T-helper 2 cell treated with Interferon-gamma antibody and Interleukin-4, amounts not matched to agents 100 ng/mL and 5 ng/mL, for 36 hours (primary cell): ENCODE measurements at regions not wholly inside any gene's neighbourhood (a gene's known extent, or its start where the extent isn't known, plus 50 kb on each side); places are given as distances from the start of the nearest gene placed in this dataset.

Experiments
- intact Hi-C: fragments of 100-400 bp; cut with micrococcal nuclease; formaldehyde crosslinking; loops from one replicate; pipeline ENCODE4 v1.15.1; 2023

- intact Hi-C loops = no loop called here
Measured at GRCh38 chr2:238698451-238699306, 149.2 kb upstream of the TWIST2 start.

DNA sequence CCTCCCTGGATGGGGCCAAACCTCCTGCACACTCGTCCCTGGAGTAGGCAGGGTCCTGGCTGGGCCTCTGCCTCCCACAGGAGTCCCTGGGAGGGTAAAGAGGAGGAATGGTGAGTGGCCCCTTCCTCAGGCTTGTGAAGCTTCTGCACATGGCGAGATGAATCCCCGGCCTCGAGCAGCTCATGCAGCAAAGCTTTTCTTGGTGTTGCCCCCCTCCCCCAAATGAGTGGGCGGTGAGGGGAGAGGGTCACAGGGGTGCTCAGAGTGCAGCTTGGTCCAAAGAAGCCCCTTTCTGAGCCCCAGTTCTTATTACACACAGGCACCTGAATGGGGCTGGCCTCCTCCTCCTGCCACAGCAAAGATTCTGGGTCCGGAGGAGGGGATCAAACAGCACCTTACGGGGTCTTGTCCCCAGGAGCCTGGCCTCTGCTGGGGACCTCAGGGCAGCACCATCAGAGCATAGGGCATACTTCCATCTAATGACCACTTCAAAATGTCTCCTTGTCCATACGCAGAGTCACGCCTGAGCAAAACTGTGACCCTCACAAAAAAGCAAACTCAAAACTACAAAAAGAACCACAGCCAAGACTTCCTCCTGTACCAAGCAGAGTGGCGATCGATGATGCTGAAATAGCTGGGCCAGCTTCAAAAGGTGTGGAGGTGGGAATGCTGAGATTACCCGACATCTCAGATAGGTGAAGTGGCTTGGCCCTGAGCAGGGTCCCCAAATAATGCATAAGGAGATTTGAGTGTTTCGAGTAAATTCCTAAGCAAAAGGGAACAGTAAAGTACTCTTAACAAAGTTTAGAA lies 148.4 kb upstream of the TWIST2 start:
- intact Hi-C loops = no loop called here

DNA sequence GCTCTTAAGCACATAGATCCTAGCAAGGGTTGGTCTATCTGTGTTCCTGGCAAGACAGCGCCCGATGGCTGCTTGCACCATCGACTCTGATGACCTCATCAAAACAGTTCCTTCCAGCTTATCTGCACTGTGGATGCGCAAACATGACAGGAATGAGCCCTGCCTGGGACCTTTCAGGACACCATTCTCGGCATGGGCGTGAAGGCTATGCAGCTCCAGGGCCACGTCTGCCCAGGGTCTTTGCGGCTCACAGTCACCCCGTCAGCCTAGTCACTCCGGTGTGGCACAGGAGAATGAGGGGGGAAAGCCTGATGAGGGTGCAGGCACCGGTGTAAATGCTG lies 147.8 kb upstream of the TWIST2 start:
- intact Hi-C loops = no loop called here

GRCh38 chr2:238700506-238701340 lies 147.2 kb upstream of the TWIST2 start:
- intact Hi-C loops = no loop called here

DNA sequence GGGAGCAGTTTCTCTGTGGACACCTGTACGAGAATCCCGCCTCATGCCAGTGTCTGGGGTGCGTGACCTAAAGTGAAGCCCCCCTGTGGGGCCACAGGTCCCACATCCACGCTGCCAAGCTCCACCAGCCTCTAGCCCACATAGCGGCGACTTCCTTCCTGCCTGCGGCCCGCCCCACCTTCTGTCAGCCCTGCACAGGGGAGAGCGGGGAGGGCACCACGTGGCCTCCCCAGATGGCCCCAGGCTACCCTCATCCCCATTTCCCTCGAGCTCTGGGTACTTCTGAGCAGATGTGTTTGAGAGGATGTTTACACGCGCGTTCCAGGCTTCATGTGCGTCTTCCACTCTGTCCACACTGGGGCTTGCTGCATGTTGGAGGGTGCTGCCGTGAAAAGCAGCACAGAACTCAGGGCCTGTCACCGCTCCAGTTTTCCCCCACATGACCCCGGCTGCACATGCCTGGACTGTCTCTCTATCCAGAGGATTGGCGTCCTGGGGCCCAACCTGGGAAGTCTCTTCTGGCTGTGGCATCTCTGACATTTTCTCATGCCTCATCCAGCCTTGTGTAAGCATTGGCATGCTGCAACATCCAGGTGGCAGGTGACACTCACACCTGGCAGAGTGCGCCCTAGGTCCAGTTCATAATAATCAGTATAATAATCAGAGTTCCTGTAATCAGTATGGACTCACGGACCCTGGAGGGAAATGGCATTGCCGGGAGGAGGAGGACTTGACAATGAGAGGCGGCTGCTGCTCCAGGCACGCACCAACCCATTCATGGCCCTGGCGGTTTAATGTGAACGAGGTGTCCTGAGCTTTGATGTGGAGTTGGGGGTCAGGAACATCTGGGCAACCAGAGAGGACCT lies 146.3 kb upstream of the TWIST2 start:
- intact Hi-C loops = no loop called here

DNA sequence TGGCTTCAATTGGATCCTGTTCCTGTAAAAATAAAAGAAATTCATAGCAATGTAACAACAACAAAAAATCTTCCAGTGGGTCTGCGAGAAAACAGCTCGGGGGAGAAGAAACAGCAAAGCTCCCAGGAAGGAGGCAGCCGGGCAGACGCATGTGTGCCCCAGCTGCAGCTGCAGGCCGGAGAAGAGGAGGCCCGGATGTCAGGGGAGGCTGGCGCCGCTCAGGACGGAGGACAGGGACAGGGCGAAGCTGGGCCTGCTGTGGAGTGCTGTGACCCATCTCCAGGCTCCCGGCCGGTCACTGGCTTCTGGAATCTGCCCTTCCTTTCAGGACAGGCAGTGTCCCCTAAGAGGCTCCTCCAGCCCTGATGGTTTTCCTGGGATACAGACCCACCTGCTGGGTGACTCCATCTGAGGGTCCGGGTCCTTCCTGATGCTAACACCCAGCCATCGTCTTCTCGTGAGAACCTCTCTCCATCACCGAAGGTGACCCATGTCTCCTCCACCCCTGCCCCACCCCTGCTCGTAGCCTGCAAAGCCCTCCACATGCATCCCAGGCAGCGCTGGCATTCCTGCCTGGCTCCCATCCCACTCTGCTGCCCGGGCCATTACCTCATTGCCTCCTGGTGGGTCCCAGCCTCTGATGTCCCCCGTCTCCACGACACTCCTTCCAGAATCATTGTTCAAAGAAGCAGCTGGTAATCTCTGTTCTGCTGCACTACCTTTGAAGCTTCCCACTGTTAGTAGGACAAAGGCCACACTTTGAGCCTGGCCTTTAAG lies 145.4 kb upstream of the TWIST2 start:
- intact Hi-C loops = no loop called here

GRCh38 chr2:238703053-238703415 lies 144.9 kb upstream of the TWIST2 start:
- intact Hi-C loops = no loop called here

GRCh38 chr2:238703436-238703835 lies 144.4 kb upstream of the TWIST2 start:
- intact Hi-C loops = no loop called here

- intact Hi-C loops = no loop called here
Measured at GRCh38 chr2:238704471-238705225, 143.2 kb upstream of the TWIST2 start.

DNA sequence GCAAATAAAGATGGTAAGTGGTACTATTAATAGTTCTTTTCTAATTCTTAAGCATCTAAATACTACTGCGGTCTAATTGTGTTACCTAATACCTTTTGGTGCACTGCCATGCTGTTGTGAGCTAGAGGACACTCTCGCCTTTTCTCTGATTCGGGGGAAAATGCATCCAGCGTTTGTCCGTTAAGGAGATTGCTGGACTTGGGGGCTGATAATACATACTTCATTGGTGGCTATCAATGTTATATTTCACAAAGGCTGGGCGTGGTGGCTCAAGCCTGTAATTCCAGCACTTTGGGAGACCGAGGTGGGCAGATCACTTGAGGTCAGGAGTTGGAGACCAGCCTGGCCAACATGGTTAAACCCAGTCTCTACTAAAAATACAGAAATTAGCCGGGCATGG lies 141.7 kb upstream of the TWIST2 start:
- intact Hi-C loops = no loop called here

DNA sequence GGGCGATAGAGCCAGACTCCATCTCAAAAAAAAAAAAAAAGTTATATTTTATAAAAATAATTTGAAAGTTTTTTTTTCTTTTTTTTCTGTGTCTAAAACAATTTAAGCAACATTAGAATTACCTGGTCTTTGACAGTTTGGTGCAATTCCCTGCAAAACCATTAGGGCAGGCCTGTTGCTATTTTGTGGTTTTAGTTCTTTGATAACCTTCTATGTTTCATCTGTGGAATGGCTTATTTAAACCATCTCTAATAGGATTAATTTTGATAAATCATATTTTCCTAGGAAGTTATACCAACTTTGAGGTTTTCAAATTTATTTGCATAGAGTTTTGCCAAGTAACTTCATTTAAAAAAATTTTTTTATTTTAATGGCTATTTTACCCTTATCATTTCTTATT lies 141.2 kb upstream of the TWIST2 start:
- intact Hi-C loops = no loop called here

DNA sequence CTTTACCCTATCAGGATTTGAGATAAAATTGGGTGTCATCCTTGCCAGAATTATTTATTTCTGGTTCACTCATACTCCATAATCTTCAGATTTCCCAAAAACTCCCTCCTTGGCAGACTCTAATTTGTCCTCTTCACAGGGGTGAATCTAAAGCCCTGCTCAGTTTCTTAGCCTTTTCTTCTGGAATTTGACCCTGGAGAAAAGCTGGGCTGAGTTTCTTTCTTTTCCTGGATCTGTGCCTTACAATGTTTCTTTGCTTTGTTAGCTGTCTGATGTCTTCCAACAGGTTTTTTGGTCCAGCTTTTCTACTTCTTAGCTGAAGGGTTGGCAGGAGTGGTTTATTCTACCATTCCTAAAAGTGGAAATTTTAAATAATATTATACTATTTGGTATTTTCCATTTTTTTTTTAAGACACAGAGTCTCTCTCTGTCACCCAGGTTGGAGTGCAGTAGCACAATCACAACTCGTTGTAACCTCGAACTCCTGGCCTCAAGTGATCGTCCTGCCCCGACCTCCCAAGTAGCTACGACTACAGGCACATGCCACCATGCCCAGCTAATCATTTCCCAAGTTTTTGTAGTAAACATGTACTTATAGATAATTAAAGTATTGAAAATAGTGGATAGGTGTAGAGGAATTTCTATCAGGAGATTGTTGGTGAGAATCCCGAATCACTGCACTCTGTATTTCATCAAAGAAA lies 138.4 kb upstream of the TWIST2 start:
- intact Hi-C loops = no loop called here

GRCh38 chr2:238710032-238710735 lies 137.7 kb upstream of the TWIST2 start:
- intact Hi-C loops = no loop called here

GRCh38 chr2:238710787-238711186 lies 137.1 kb upstream of the TWIST2 start:
- intact Hi-C loops = no loop called here

DNA sequence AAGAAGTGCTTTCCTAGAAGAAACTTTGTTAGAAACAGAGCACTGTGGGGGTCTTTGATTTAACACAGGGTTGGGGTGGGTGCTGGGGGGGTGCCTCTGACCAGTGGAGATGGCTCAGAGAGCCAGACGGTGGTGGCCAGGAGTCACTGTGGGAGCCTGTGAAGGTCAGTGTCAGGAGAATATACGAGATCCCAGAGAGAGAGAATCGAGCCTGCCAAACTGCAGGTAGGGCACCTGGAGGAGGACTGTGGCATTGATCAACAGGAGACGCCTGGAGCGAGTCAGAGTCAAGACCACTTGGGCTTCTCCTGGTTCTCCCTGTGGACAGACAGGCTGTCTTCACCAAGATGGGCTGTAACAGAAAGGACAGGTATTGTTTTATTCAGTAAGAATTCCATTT lies 136.5 kb upstream of the TWIST2 start:
- intact Hi-C loops = no loop called here

DNA sequence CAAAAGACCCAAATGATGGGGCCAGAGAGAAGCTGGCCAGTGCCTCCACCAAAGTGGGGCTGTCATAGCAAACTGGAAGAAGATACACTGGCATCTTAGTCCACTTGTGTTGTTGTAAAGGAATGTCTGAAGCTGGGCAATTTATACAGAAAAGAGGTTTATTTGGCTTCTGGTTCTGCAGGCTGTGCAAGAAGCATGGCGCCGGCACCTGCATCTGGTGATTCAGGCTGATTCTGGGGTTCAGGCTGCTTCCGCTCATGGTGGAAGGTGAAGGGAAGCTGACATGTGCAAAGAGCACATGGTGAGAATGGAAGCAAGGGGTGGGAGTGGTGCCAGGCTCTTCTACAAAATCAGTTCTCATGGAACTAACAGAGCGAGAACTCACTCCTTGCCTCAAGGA lies 135.9 kb upstream of the TWIST2 start:
- intact Hi-C loops = no loop called here

GRCh38 chr2:238713198-238713826 lies 134.6 kb upstream of the TWIST2 start:
- intact Hi-C loops = no loop called here

DNA sequence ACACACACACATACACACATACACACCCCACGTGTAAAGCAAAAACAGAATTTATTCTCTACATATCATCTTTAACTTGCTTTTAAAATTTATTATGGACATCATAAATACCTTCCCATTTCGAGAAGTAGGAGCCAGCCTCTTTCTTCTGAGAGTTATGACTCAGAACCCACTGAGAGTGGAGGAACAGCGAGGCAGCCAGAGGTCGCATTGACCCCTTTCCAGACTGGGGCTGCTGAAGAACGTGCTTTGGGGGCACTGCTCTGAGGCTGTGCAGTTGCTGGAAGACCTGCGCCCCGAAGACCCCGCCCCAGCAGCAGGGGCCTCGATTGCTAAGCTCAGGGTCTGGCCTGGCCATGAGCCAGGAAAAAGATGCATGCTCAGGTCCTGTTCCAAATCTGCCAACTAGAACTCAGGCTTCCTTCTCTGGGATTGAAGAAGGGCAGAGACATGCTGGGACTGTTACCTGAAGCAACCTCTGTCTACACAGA lies 133.8 kb upstream of the TWIST2 start:
- intact Hi-C loops = no loop called here
